Left colon (tissue), 2 donors: ENCODE measurements at regions not wholly inside any gene's neighbourhood (a gene's known extent, or its start where the extent isn't known, plus 50 kb on each side); places are given as distances from the start of the nearest gene placed in this dataset.
"Not testable (repeated sequence)": the region's sequence is repeated elsewhere in the genome, so short reads cannot be mapped to it uniquely, and the experiment has no call there.

Source experiments
- ATAC-seq: fragments of 200-7000 bp; cut with Tn5 transposase; one replicate; pipeline ENCODE4 v1.9.1; 2020; ENCODE audit warnings: mild to moderate bottlenecking, moderate library complexity
- DNase-seq, 2 donors: peaks; one replicate each; pipeline ENCODE4 v3.0.0-alpha.2; 2020
- intact Hi-C, 2 donors: fragments of 100-400 bp; cut with DNase I in 1 of 2; cut with micrococcal nuclease in 1 of 2; formaldehyde crosslinking; loops; one replicate each; pipeline versions ENCODE4 v1.11.2 to v1.14.0; 2022; cut with DNase I, micrococcal nuclease
- donor health status: DM: no; HTN: no; CAD: no.
- donor health status: DM: yes; HTN: yes; CAD: no.

DNA sequence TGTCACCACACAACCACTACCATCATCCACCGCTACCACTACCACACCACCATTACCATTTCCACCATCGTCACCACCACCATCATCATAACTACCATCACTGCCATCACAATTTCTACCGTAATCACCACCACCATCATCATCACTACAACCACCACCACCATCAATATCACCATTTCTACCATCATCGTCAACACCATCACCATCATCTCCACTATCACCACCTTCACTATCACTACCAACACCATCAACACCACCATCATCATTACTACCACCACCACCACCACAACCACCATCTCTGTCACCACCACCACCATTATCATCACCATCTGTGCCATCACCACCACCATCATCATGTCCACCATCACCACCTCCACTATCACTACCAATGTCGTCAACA is 524.5 kb upstream of the C16orf82 start:
- no peak for ATAC-seq
- no peak for DNase-seq
- intact Hi-C loops = no loop called here

- DNase-seq (no peak), ATAC-seq (no peak)
- intact Hi-C loops = no loop called here
Measured at GRCh38 chr16:26546573-26546972, 520.2 kb upstream of the C16orf82 start.

DNA sequence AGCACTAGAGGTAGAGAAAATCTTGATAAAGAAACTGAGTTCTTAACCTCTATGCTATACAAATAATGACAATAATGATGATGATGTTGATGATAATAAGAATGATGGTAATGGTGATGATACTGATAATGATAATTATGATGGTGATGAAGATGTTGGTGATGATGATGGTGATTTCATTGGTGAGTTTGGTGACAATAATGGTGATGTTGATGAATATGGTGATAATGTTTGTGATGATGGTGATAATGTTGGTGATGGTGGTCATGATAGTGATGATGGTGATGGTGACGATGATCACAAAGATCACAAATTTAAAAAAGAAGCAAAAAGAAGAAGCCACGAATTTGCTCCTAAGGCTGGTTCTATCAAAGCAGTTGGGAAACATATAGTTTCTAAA is 519.0 kb upstream of the C16orf82 start:
- ATAC-seq (no peak), DNase-seq (no peak)
- intact Hi-C loops = no loop called here

- no peak for ATAC-seq
- no peak for DNase-seq
- intact Hi-C loops = no loop called here
Measured at GRCh38 chr16:26550111-26550610, 516.6 kb upstream of the C16orf82 start.

DNA sequence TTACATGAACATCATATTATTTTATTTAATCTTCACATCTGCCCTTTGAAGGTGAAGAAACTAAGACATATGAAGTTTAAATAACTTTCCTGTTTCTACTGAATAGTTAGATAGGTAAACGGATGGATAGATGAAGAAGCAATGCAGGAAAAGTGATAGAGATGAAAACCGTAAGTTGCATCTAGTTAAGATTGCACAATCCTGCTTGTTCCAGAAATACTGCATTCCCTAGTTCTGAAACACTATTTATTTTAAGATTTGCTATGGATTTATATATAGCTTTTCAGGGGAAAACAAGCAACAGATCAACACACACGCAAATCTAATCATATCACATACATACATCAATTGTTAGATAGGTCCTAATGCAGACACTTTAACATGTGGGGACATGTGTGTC is 512.7 kb upstream of the C16orf82 start:
- ATAC-seq (no peak), DNase-seq (no peak)
- intact Hi-C loops = no loop called here

DNA sequence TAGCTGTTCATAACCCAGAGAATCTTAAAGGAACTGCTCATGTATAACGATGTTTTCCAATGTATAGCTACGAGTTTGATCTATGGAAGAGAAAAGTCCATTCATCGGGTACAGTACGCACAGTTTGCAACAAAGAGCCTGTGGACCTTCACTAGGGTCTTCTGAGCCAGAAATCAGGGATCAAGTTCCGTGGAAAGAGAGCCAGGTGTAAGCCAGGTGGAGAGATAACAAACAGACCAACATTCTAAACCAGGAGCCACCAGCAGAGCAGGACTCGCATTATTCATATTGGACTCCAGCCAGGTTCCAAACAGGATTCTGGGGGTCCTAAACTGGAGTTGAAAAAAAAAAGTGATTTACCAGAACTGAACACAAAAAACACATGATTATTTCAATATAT is 505.4 kb upstream of the C16orf82 start:
- intact Hi-C loops = no loop called here
- ATAC-seq = no peak
- DNase-seq = no peak

DNA sequence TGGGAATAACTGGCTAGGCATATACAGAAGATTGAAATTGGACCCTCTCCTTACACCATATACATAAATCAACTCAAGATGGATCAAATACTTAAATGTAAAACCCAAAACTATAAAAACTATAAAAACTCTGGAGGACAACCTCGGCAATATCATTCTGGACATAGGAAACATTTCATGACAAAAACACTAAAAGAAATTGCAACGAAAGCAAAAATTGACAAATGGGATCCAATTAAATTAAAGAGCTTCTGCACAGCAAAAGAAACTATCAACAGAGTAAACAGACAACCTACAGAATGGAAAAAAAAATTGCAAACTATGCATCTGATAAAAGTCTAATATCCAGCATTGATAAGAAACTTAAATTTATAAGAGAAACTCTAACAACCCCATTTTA is 503.7 kb upstream of the C16orf82 start:
- DNase-seq (no peak), ATAC-seq (no peak)
- intact Hi-C loops = no loop called here

- DNase-seq (no peak), ATAC-seq (no peak)
- intact Hi-C loops = no loop called here
Measured at GRCh38 chr16:26567356-26567755, 499.4 kb upstream of the C16orf82 start.

- ATAC-seq (no peak), DNase-seq (no peak)
- intact Hi-C loops = no loop called here
Measured at GRCh38 chr16:26569793-26570192, 496.9 kb upstream of the C16orf82 start.

DNA sequence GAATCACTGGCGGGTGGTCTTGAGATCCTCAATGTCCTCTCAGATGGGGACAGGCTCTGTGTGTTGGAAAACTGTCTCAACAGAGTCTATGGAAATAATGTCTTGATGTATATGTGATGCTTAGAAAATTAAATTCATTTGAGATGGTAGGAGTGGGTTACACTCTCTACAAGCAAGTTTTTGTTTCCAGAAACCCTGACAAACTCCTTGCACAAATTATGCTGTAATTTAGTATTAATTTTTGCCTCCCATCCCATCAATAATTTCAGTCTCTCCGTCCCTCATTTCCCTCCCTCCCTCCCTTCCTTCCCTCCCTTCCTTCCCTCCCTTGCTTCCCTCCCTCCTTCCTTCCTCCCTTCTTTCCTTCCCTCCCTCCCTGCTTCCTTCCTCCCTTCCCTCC is 488.0 kb upstream of the C16orf82 start:
- no peak for ATAC-seq
- intact Hi-C loops = no loop called here
- DNase-seq = no peak

DNA sequence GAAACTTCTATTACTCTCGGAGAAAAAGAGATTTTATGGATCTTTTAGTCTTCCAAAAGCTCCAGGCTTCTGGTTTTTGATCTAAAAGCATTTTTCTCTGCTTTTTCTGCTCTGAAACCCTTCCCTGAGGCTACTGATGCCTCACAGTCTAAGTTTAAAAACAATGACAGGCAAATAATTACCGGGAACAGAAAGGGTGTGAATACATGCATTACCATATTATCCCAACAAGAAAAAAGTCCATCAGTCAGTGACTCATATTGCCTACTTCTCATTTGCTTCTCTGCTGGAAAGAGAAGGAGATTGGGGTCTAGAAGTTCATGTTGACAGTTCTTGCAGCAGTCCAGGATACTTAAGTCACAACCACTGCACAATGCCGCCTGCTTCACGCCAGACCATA is 482.9 kb upstream of the C16orf82 start:
- DNase-seq (no peak), ATAC-seq (no peak)
- intact Hi-C loops = no loop called here

GRCh38 chr16:26593700-26594099 is 473.0 kb upstream of the C16orf82 start:
- intact Hi-C loops = no loop called here
- DNase-seq = no peak
- ATAC-seq = no peak

DNA sequence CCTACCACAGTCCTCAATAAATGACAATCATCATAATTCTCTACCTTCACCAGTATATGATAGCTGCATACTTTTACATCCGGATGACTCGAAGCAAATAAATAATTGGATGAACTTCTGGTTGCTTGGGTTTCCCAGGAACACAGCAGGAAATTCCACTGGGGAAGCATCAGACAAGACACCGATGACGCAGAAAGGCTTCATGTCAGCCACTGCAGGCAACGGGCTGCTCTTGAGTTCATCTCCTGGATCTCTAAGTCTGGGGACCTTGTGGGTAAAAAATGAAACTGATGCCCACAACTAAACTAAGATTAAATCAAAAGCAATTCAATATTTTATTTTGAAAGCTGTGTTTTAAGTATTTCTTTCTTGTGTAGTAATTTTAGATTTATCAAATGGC is 472.1 kb upstream of the C16orf82 start:
- DNase-seq (no peak), ATAC-seq (no peak)
- intact Hi-C loops = no loop called here

GRCh38 chr16:26595199-26595598 is 471.5 kb upstream of the C16orf82 start:
- intact Hi-C loops = no loop called here
- no peak for DNase-seq
- no peak for ATAC-seq

GRCh38 chr16:26596033-26596432 is 470.7 kb upstream of the C16orf82 start:
- intact Hi-C loops, ATAC-seq: not testable (repeated sequence)

GRCh38 chr16:26598061-26598460 is 468.7 kb upstream of the C16orf82 start:
- no peak for DNase-seq

More at GRCh38 chr16:26596033-26596432, 470.7 kb upstream of the C16orf82 start:
- not testable (repeated sequence) for DNase-seq

DNA sequence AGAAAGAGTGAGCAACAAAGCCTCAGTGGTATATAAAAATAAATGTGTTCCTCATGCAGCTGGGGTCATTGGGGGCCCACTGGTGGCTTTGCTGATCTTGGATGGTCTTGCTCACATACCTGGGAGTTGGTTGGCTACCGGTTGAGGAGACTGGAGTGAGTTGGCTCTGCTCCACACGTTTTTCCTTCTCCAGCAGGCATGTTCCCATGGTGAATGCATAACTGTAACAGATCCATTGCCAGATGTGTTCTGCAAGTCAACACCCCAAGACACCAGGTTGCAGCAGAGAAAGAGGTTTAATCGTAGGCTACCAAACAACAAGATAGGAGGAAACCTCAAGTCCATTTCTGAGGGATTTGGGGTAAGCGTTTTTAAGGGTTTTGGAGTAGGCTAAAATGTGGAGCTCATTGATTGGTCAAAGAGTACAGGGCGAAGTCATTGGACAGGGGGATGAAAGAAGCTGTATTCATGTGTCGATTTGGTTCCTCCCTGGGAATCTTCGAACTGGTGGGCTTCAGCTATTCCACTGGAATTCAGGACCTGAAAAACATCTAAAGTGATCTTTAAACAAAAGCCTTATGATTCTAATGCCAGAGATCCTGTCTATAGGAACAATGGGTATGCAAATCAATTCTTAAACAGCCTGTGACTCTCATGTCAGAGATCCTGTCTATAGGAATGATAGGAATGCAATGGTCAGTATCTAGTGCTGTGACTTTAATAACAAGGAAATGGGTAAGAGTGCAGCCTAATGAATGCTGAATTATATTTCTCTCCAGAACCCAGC is 467.5 kb upstream of the C16orf82 start:
- ATAC-seq = no peak
- no peak for DNase-seq
- intact Hi-C loops = no loop called here

More at GRCh38 chr16:26598061-26598460, 468.7 kb upstream of the C16orf82 start:
- no peak for ATAC-seq
- intact Hi-C loops = no loop called here

DNA sequence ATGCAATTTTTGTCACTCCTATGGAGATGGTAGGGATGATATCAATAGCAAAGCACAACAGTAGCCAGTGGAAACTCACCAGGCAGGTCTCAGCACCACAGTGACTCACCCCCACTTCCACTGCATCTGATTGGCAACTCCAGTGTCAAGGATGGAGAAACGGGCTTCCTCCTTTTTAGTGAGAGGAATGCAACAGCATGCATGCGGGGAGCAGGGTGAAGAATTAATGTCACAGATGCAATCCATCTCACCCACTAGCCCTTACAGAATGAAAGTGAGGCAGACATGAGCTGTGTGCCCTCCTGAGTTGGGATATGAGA is 467.0 kb upstream of the C16orf82 start:
- no peak for DNase-seq
- intact Hi-C loops = no loop called here
- no peak for ATAC-seq

DNA sequence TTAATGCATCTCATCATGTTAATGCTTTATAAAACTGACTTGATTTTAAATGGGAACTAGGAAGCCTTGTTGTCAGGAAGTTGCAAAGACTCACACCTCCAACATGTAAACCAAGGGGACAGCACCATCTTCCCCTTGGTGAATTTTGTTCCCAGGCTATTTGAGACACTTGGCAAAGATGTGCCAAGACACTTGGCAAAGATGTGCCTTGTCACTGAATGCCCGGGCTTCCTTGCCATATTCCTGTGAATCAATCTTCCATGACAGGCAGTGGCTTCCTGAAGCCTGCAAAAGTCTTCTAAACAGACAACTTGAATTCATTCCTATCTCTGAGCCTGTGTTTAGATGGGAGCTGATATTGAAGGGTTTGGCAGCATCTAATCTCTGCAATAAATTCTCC is 465.4 kb upstream of the C16orf82 start:
- DNase-seq (no peak), ATAC-seq (no peak)
- intact Hi-C loops = no loop called here

DNA sequence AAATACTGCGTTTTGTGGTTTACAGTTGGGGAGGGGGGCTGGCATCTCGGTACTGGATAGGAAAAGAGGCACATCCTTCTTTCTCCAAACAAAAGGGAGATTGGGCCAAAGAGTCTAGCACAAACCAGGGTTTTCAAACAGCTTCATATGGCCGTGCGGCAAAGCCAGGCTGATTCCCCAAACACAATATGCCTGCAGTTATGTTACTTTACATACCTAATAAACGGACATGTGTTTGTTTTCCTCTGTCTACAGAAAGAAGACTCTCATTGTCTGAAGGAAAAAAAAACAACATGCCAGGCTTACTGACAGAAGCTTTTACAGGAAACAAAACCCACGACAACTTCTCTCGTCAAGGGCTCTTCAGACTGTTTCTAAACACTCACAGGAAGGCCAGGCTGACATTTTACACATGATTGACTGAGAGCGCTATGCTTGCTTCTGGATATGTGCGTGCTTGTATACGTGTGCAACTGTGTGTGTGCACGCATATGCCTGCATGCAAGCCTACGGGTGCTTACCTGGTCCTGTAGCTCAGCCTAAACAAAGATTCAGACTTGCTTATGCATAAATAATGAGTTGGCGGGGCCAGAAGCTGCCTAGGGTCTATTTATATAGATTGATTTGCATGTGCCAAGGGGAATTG is 461.0 kb upstream of the C16orf82 start:
- ATAC-seq = no peak
- DNase-seq = no peak
- intact Hi-C loops = no loop called here
